ENCODE measurements at regions not wholly inside any gene's neighbourhood (a gene's known extent, or its start where the extent isn't known, plus 50 kb on each side); places are given as distances from the start of the nearest gene placed in this dataset.

GRCh38 chr6:104595311-104595820 is 264.4 kb downstream of the HACE1 start:
- no peak overlapping the region for H3K27ac ChIP-seq
- TF ChIP-seq, protein P1, sequence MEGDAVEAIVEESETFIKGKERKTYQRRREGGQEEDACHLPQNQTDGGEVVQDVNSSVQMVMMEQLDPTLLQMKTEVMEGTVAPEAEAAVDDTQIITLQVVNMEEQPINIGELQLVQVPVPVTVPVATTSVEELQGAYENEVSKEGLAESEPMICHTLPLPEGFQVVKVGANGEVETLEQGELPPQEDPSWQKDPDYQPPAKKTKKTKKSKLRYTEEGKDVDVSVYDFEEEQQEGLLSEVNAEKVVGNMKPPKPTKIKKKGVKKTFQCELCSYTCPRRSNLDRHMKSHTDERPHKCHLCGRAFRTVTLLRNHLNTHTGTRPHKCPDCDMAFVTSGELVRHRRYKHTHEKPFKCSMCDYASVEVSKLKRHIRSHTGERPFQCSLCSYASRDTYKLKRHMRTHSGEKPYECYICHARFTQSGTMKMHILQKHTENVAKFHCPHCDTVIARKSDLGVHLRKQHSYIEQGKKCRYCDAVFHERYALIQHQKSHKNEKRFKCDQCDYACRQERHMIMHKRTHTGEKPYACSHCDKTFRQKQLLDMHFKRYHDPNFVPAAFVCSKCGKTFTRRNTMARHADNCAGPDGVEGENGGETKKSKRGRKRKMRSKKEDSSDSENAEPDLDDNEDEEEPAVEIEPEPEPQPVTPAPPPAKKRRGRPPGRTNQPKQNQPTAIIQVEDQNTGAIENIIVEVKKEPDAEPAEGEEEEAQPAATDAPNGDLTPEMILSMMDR (IDR thresholded peaks at IDR 0.05), result no peak

- TF ChIP-seq, protein P1 (IDR thresholded peaks at IDR 0.05), result no peak
- TF ChIP-seq ZFX (IDR thresholded peaks at IDR 0.05; ENCODE audit: borderline replicate concordance), result no peak
Measured at GRCh38 chr6:104591573-104592334, 268.0 kb downstream of the HACE1 start.

GRCh38 chr6:104589940-104590339 is 269.8 kb downstream of the HACE1 start:
- no peak overlapping the region for H3K27ac ChIP-seq
- TF ChIP-seq, protein P1 (IDR thresholded peaks at IDR 0.05), result no peak
- TF ChIP-seq ZFX (IDR thresholded peaks at IDR 0.05; ENCODE audit: borderline replicate concordance), result no peak

More at GRCh38 chr6:104591573-104592334, 268.0 kb downstream of the HACE1 start:
- no peak overlapping the region for H3K27ac ChIP-seq

DNA sequence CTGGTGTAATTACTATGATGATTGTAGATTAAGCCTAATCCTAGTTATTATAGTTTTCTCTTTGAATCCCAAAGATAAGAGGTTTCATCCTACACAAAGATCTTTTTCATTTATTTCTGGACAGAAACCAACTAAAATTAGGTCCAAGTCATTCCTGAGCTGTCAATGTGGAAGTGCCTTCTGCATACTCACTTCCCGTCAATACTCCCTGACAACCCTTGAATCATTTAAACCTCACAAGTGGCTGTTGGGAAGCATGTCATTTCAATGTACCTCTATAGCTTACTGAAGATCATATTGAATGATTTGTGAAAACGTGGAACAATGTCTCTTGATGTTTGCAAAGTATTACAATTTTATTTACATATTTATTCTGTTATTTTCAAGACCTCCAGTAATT is 274.1 kb downstream of the HACE1 start:
- H3K27ac ChIP-seq, result no peak overlapping the region
- TF ChIP-seq, protein P1 (IDR thresholded peaks at IDR 0.05), result no peak
- TF ChIP-seq ZFX (IDR thresholded peaks at IDR 0.05; ENCODE audit: borderline replicate concordance), result no peak

DNA sequence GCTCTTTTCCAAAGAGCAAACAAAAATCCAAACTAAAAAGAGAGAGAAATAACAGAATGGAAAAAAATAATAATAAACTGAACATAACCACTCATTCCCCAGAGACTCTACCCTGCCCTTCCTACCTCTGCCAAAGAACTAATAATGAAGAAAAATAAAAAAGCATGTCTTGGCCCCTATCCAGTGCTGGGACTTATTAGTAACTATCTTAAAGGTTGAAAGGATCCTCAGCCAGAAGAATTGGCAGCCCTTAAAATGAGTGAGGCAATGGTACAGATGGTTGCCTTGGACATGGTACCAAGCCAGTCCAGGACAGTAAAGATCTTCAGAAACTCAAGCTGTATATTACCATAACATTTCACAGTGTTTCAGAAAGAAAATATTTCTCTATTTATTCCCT is 279.3 kb downstream of the HACE1 start:
- TF ChIP-seq ZFX (IDR thresholded peaks at IDR 0.05; ENCODE audit: borderline replicate concordance), result no peak
- TF ChIP-seq, protein P1 (IDR thresholded peaks at IDR 0.05), result no peak
- no peak overlapping the region for H3K27ac ChIP-seq

GRCh38 chr6:104579310-104579863 is 280.3 kb downstream of the HACE1 start:
- no peak for TF ChIP-seq ZFX (IDR thresholded peaks at IDR 0.05; ENCODE audit: borderline replicate concordance)
- TF ChIP-seq, protein P1 (IDR thresholded peaks at IDR 0.05), result no peak

GRCh38 chr6:104575536-104575935 is 284.2 kb downstream of the HACE1 start:
- TF ChIP-seq ZFX (IDR thresholded peaks at IDR 0.05; ENCODE audit: borderline replicate concordance), result no peak
- TF ChIP-seq, protein P1 (IDR thresholded peaks at IDR 0.05), result no peak
- no peak overlapping the region for H3K27ac ChIP-seq

More at GRCh38 chr6:104579310-104579863, 280.3 kb downstream of the HACE1 start:
- H3K27ac ChIP-seq, result no peak overlapping the region

Data from 22Rv1 (cell line).